WERI-Rb-1 (cell line): ENCODE measurements at regions not wholly inside any gene's neighbourhood (a gene's known extent, or its start where the extent isn't known, plus 50 kb on each side); places are given as distances from the start of the nearest gene placed in this dataset.

ENCODE experiments used
- DNase-seq: peaks from one replicate; pipeline ENCODE4 v3.0.0-alpha.2; 2020
- H3K27ac ChIP-seq: fragments of 250-450 bp; sonication (Bioruptor Pico); 2 replicates; pipeline ENCODE4 v1.5.1; 2020; ENCODE audit warnings: mild to moderate bottlenecking, moderate library complexity
- H3K27me3 ChIP-seq: fragments of 250-450 bp; sonication (Bioruptor Pico); 2 replicates; pipeline ENCODE4 v1.5.1; 2021; ENCODE audit warnings: mild to moderate bottlenecking, low read depth, moderate library complexity; ENCODE audit not compliant: insufficient read depth, severe bottlenecking
- H3K36me3 ChIP-seq: fragments of 250-450 bp; sonication (Bioruptor Pico); 2 replicates; pipeline ENCODE4 v1.5.1; 2020; ENCODE audit warnings: mild to moderate bottlenecking, moderate library complexity
- H3K4me3 ChIP-seq: 2 replicates; pipeline ENCODE4 v1.5.1; 2011; ENCODE audit warnings: low read depth, mild to moderate bottlenecking, control low read depth, low read length
- H3K9me3 ChIP-seq: fragments of 250-450 bp; sonication (Bioruptor Pico); 2 replicates; pipeline ENCODE4 v1.5.1; 2021; ENCODE audit warnings: mild to moderate bottlenecking, moderate library complexity; ENCODE audit not compliant: severe bottlenecking
- TF ChIP-seq, protein P1 (sequence below): IDR thresholded peaks from 2 replicates; pipeline ENCODE4 v1.5.1; 2011; ENCODE audit warnings: low read depth, mild to moderate bottlenecking, control low read depth, inconsistent platforms, low read length

DNA sequence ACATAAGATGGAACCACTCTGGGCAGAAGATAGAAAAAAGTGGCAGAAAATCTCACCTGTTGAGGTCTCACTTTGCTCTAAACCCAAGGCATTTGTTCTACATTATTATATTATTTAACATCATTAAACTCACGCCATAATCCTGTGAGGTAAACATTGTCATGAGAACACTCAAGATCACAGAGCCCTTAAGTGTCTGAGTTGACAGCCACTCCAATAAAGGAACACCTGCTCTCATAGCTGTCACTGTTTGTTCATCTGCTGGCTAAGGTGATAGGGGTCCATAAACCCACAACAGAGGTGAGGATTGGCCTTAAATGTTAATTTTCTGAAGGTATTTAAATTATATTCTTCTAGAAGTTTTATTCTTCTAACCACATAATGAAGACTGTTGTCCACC lies 439.7 kb downstream of the RIT2 start:
- no peak for DNase-seq

DNA sequence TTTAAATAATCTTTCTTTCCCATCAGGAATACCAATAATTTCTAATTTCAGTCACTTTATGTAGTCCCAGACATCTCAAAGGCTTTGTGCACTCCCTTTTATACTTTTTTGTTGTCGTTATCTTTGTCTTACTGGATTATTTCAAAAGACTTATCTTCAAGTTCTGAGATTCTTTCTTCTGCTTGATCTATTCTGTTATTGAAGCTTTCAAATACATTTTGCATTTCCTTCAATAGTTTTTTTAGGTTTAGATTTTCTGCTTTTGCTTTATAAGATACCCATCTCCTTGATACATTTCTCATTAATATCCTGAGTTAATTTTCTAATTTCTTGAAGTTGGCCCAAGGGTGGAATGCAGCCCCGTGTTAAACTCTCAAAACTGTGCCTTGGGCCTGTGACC lies 432.4 kb downstream of the RIT2 start:
- Histone ChIP-seq H3K27ac (no peak overlapping the region), H3K36me3 (peaks cover 11% of the 10 kb centered on the region), H3K4me3 (no peak overlapping the region), H3K9me3 (peaks cover 10% of the 10 kb centered on the region), H3K27me3 (no peaks in the 10 kb centered on the region)
- no peak for DNase-seq
- TF ChIP-seq, protein P1, sequence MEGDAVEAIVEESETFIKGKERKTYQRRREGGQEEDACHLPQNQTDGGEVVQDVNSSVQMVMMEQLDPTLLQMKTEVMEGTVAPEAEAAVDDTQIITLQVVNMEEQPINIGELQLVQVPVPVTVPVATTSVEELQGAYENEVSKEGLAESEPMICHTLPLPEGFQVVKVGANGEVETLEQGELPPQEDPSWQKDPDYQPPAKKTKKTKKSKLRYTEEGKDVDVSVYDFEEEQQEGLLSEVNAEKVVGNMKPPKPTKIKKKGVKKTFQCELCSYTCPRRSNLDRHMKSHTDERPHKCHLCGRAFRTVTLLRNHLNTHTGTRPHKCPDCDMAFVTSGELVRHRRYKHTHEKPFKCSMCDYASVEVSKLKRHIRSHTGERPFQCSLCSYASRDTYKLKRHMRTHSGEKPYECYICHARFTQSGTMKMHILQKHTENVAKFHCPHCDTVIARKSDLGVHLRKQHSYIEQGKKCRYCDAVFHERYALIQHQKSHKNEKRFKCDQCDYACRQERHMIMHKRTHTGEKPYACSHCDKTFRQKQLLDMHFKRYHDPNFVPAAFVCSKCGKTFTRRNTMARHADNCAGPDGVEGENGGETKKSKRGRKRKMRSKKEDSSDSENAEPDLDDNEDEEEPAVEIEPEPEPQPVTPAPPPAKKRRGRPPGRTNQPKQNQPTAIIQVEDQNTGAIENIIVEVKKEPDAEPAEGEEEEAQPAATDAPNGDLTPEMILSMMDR, result no peak

More for the DNA sequence above, 439.7 kb downstream of the RIT2 start:
- Histone ChIP-seq H3K9me3 (no peaks in the 10 kb centered on the region), H3K27ac (no peak overlapping the region), H3K27me3 (no peaks in the 10 kb centered on the region), H3K4me3 (no peak overlapping the region), H3K36me3 (no peaks in the 10 kb centered on the region)
- TF ChIP-seq, protein P1, result no peak

DNA sequence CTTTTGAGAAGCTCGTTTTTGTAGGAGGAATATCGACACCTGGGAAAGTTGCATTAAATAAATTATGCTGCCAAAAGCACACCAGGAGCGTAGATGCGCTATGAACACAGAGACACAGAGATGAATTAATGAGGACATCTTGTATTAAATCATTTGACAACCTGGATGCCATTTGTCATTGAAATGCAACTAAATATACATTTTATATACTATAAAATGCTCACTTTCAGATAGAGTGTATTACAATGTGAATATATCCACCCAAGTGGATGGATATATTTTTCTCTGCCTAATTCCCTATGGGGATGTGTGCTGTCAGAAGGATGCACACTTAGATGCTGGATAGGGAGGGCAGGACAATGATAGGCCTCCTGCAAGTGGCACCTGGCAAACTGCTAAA lies 426.2 kb downstream of the RIT2 start:
- H3K27me3 ChIP-seq, result no peaks in the 10 kb centered on the region
- H3K9me3 ChIP-seq, result no peaks in the 10 kb centered on the region
- no peaks in the 10 kb centered on the region; the same call in 1 of the 2 replicates for H3K36me3 ChIP-seq
- TF ChIP-seq, protein P1, result no peak
- DNase-seq, result no peak
- no peak overlapping the region for H3K4me3 ChIP-seq
- no peak overlapping the region for H3K27ac ChIP-seq
